ENCODE measurements at regions not wholly inside any gene's neighbourhood (a gene's known extent, or its start where the extent isn't known, plus 50 kb on each side); places are given as distances from the start of the nearest gene placed in this dataset.

GRCh38 chr4:53902786-53903185 lies 161.6 kb downstream of the CHIC2 start:
- Histone ChIP-seq H2AFZ (ENCODE audit: low read depth, low read length) (no peak overlapping the region), H3K9me3 (ENCODE audit: insufficient read depth, low read depth, low read length) (no peaks in the 10 kb centered on the region), H4K20me1 (ENCODE audit: insufficient read depth, low read length) (no peaks in the 10 kb centered on the region), H3K4me3 (ENCODE audit: insufficient read depth, low read depth, low read length) (no peak overlapping the region), H3K27me3 (ENCODE audit: insufficient read depth, low read length) (no peaks in the 10 kb centered on the region), H3K4me2 (ENCODE audit: low read length) (no peak overlapping the region), H3K79me2 (ENCODE audit: insufficient read depth, low read length) (no peaks in the 10 kb centered on the region), H3K27ac (ENCODE audit: low read depth, low read length) (no peak overlapping the region), H3K4me1 (ENCODE audit: insufficient read depth, low read length) (peaks cover 7% of the 10 kb centered on the region), H3K36me3 (ENCODE audit: insufficient read depth, low read length) (no peaks in the 10 kb centered on the region), H3K9ac (ENCODE audit: low read length) (no peak overlapping the region)
- Mint-ChIP-seq H3K4me3 (ENCODE audit: unreplicated experiment) (no peak overlapping the region), H3K36me3 (ENCODE audit: low read depth, unreplicated experiment) (no peaks in the 10 kb centered on the region), H3K27me3 (ENCODE audit: low read depth, unreplicated experiment) (peaks cover 9% of the 10 kb centered on the region), H3K9me3 (ENCODE audit: unreplicated experiment) (no peaks in the 10 kb centered on the region), H3K27ac (ENCODE audit: unreplicated experiment) (no peak overlapping the region), H3K4me1 (ENCODE audit: low read depth, unreplicated experiment) (peaks cover 10% of the 10 kb centered on the region)
- no peak for FAIRE-seq
- TF ChIP-seq EZH2 (IDR thresholded peaks at IDR 0.05; ENCODE audit: insufficient read depth, low read length) = no peak
- no peak for TF ChIP-seq CTCF (IDR thresholded peaks at IDR 0.05; ENCODE audit: insufficient read depth, low read depth, low read length)
- no peak for DNase-seq (ENCODE audit: low read depth)

GRCh38 chr4:53900271-53900649 lies 164.1 kb downstream of the CHIC2 start:
- Histone ChIP-seq H3K4me1 (ENCODE audit: insufficient read depth, low read length) (no peaks in the 10 kb centered on the region), H3K36me3 (ENCODE audit: insufficient read depth, low read length) (no peaks in the 10 kb centered on the region), H2AFZ (ENCODE audit: low read depth, low read length) (no peak overlapping the region), H3K79me2 (ENCODE audit: insufficient read depth, low read length) (no peaks in the 10 kb centered on the region), H3K4me3 (ENCODE audit: insufficient read depth, low read depth, low read length) (no peak overlapping the region), H3K27ac (ENCODE audit: low read depth, low read length) (no peak overlapping the region), H3K27me3 (ENCODE audit: insufficient read depth, low read length) (no peaks in the 10 kb centered on the region), H3K9ac (ENCODE audit: low read length) (no peak overlapping the region), H3K4me2 (ENCODE audit: low read length) (no peak overlapping the region), H4K20me1 (ENCODE audit: insufficient read depth, low read length) (no peaks in the 10 kb centered on the region), H3K9me3 (ENCODE audit: insufficient read depth, low read depth, low read length) (no peaks in the 10 kb centered on the region)
- Mint-ChIP-seq H3K4me1 (ENCODE audit: low read depth, unreplicated experiment) (peaks cover under 1% of the 10 kb centered on the region), H3K9me3 (ENCODE audit: unreplicated experiment) (no peaks in the 10 kb centered on the region), H3K36me3 (ENCODE audit: low read depth, unreplicated experiment) (no peaks in the 10 kb centered on the region), H3K27ac (ENCODE audit: unreplicated experiment) (no peak overlapping the region), H3K27me3 (ENCODE audit: low read depth, unreplicated experiment) (peaks cover 9% of the 10 kb centered on the region), H3K4me3 (ENCODE audit: unreplicated experiment) (no peak overlapping the region)
- no peak for DNase-seq (ENCODE audit: low read depth)
- TF ChIP-seq CTCF (IDR thresholded peaks at IDR 0.05; ENCODE audit: insufficient read depth, low read depth, low read length) (no peak), EZH2 (IDR thresholded peaks at IDR 0.05; ENCODE audit: insufficient read depth, low read length) (no peak)
- peak; percentile 69 for FAIRE-seq

- H3K9ac ChIP-seq (ENCODE audit: low read length) = no peak overlapping the region
- H3K9me3 ChIP-seq (ENCODE audit: insufficient read depth, low read depth, low read length) = no peaks in the 10 kb centered on the region
- H3K79me2 ChIP-seq (ENCODE audit: insufficient read depth, low read length) = no peaks in the 10 kb centered on the region
- H3K4me3 Mint-ChIP-seq (ENCODE audit: unreplicated experiment) = no peak overlapping the region
- TF ChIP-seq CTCF (IDR thresholded peaks at IDR 0.05; ENCODE audit: insufficient read depth, low read depth, low read length) = no peak
- no peak for TF ChIP-seq EZH2 (IDR thresholded peaks at IDR 0.05; ENCODE audit: insufficient read depth, low read length)
- no peak overlapping the region for H3K4me2 ChIP-seq (ENCODE audit: low read length)
- no peaks in the 10 kb centered on the region for H3K36me3 Mint-ChIP-seq (ENCODE audit: low read depth, unreplicated experiment)
- no peaks in the 10 kb centered on the region for H3K4me1 ChIP-seq (ENCODE audit: insufficient read depth, low read length)
- peaks cover 9% of the 10 kb centered on the region for H3K27me3 Mint-ChIP-seq (ENCODE audit: low read depth, unreplicated experiment)
- no peak overlapping the region for H2AFZ ChIP-seq (ENCODE audit: low read depth, low read length)
- H3K4me3 ChIP-seq (ENCODE audit: insufficient read depth, low read depth, low read length) = no peak overlapping the region
- no peaks in the 10 kb centered on the region for H3K9me3 Mint-ChIP-seq (ENCODE audit: unreplicated experiment)
- FAIRE-seq (no peak), DNase-seq (ENCODE audit: low read depth) (peak; percentile 31)
- H4K20me1 ChIP-seq (ENCODE audit: insufficient read depth, low read length) = no peaks in the 10 kb centered on the region
- no peak overlapping the region for H3K27ac ChIP-seq (ENCODE audit: low read depth, low read length)
- no peak overlapping the region for H3K27ac Mint-ChIP-seq (ENCODE audit: unreplicated experiment)
- H3K36me3 ChIP-seq (ENCODE audit: insufficient read depth, low read length) = no peaks in the 10 kb centered on the region
- H3K27me3 ChIP-seq (ENCODE audit: insufficient read depth, low read length) = no peaks in the 10 kb centered on the region
- H3K4me1 Mint-ChIP-seq (ENCODE audit: low read depth, unreplicated experiment) = no peaks in the 10 kb centered on the region
Observed at GRCh38 chr4:53899586-53900270, 164.7 kb downstream of the CHIC2 start.
